HG02885 (cell line): ENCODE measurements at regions not wholly inside any gene's neighbourhood (a gene's known extent, or its start where the extent isn't known, plus 50 kb on each side); places are given as distances from the start of the nearest gene placed in this dataset.
A peak's percentile ranks its signal among the peaks of the same experiment; 100 is the strongest.

ENCODE experiments used
- ATAC-seq: cut with Tn5 transposase; IDR thresholded peaks from one replicate; pipeline ENCODE4 v1.9.1; 2021; ENCODE audit warnings: mild to moderate bottlenecking; ENCODE audit not compliant: unreplicated experiment, poor library complexity

GRCh38 chr7:18151422-18151821 lies 123.8 kb upstream of the PRPS1L1 start:
- no peak for ATAC-seq

GRCh38 chr7:18153183-18153748 lies 125.6 kb upstream of the PRPS1L1 start:
- no peak for ATAC-seq

GRCh38 chr7:18154726-18155125 lies 127.1 kb upstream of the PRPS1L1 start:
- ATAC-seq: no peak

- ATAC-seq: no peak
Measured at GRCh38 chr7:18157233-18157632, 129.6 kb upstream of the PRPS1L1 start.

- ATAC-seq: no peak
Measured at GRCh38 chr7:18162657-18163056, 135.0 kb upstream of the PRPS1L1 start.

- ATAC-seq: no peak
Measured at GRCh38 chr7:18163091-18163490, 135.4 kb upstream of the PRPS1L1 start.

GRCh38 chr7:18165166-18165565 lies 137.5 kb upstream of the PRPS1L1 start:
- ATAC-seq: no peak

DNA sequence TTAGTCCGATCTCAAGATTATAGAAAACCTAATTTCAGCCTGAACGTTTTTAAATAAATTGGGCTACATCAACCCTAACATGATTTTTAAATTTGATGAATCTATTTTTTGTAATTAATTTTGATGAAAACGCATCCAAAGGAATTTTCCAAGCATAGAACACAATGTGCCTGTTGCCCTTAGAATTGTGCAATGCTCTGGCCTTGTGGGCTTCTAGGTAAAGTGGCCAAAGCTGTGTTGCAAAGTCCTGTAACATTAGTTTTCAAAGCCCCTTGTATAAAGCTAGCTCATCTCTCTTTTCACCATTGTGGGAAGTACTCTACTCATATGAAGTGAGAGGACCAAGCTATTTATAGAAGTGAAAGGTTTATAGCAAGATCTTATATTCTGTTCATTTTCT lies 138.4 kb upstream of the PRPS1L1 start:
- ATAC-seq: no peak

- no peak for ATAC-seq
Measured at GRCh38 chr7:18167815-18168214, 140.2 kb upstream of the PRPS1L1 start.

- ATAC-seq: no peak
Measured at GRCh38 chr7:18174996-18175395, 147.3 kb upstream of the PRPS1L1 start.

GRCh38 chr7:18175801-18176450 lies 148.3 kb upstream of the PRPS1L1 start:
- ATAC-seq: no peak

DNA sequence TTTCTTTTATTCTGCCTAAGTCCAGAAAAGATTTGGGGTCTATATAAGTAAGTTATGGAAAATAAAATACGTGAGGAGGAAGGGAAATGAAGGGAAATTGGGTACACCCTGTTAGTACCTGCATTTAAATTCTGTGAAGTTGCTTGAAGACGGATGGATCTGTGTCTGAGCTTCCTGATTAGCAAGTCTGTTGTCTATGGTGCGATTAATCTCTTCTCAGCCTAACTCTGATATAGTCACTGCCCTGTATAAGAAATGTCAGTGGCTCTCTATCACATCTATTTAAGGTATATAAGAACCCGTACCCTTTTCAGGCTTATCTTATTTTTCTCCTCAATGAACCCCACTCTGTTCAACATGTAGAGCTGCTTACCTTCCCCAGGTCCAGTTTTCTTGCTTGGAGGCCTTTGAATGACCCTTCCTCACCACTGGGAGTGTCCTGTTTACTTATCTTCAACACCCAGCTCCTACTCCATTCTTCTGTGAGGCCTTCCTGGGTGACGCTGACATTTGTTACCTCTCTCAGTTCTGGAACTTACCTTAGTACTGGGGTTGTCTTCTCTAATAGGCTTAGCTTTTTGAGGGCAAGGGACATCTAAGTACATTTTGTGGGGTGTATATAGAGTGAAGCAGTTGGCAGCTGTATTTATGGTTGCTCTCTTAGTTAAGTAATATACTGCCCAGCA lies 149.6 kb upstream of the PRPS1L1 start:
- no peak for ATAC-seq

- ATAC-seq: peak; percentile 90
Measured at GRCh38 chr7:18177815-18178660, 150.4 kb upstream of the PRPS1L1 start.

- no peak for ATAC-seq
Measured at GRCh38 chr7:18179093-18179492, 151.4 kb upstream of the PRPS1L1 start.

DNA sequence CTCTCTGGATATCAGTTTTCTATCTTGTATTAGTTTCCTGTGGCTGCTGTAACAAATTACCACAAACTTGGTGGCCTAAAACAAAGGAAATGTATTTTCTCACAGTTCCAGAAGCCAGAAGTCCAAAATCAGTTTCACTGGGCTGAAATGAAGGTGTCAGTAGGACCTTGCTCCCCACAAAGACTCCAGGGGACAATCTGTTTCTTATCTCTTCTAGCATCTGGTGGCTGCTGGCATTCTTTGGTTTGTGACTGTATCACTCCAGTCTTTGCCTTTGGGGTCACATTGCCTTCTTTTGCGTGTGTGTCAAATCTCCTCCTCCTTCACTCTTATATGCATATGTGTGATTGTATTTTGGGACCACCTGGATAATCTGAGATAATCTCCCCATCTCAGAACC lies 153.0 kb upstream of the PRPS1L1 start:
- no peak for ATAC-seq

DNA sequence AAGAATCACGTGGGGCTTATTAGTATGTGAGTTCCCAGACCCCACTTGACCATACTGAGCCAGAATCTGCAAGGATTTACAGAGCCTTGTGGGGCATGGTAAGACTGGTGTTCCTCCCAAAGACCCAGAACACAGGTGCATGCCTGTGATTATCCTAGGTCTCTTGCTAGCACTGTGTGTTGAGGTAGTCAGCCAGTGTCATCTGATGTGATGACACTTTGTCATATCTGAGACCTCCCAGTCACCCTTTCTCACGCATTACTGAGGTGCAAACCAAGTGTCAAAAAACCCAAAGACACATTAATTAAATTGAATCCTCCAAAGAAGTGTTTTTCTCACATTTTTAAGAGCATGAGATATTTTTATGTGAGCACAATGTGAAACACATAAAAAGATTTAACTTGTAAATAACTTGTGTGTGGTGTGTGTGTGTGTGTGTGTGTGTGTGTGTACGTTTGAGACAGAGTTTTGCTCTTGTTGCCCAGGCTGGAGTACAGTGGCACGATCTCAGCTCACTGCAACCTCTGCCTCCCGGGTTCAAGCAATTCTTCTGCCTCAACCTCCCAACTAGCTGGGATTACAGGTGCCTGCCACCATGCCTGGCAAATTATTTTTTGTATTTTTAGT lies 162.0 kb upstream of the PRPS1L1 start:
- no peak for ATAC-seq

- no peak for ATAC-seq
Measured at GRCh38 chr7:18191341-18191740, 163.7 kb upstream of the PRPS1L1 start.

DNA sequence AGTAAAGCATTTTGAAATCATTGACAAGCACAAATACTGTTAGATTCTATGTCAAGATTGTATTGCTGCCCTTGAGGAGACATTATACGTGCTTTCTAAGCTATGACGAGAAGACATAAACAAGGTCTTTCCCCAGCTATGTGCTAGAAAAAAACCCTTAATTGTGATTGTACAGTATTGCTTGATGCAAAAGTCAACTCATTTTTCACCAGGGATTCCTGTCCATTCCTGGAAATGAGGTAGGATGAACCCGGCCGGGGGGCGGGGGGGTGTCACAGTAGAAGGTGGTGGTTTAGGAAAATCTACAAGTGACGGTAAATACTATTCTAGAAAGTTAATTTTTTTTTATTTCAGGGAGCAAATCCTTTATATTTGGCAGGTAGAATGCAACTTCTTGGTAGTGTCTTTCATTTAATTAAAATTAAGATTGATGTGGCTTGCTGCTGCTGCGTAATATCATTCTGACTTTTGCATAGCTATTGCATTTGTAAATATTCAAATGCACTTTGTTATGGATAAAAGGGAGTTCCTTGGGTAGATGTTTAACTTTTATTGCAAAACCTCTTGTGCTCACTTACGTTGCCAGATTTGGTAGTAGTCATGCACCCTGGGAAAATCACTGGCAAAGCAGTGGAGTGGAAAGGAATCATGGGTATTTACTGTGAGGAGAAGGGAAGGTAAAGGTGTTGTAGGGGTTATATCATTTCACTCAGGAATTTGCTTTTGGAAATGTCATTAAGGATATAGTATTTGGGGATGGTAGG lies 164.4 kb upstream of the PRPS1L1 start:
- ATAC-seq: no peak

- no peak for ATAC-seq
Measured at GRCh38 chr7:18194616-18195015, 167.0 kb upstream of the PRPS1L1 start.

GRCh38 chr7:18196638-18197037 lies 169.0 kb upstream of the PRPS1L1 start:
- ATAC-seq: no peak
